ENCODE measurements at regions not wholly inside any gene's neighbourhood (a gene's known extent, or its start where the extent isn't known, plus 50 kb on each side); places are given as distances from the start of the nearest gene placed in this dataset.

- no peaks in the 10 kb centered on the region for H3K9me3 ChIP-seq
- H3K4me3 ChIP-seq: no peak overlapping the region
- peaks cover 0 to 67% of the 10 kb centered on the region in 2 donors for H3K27me3 ChIP-seq
- no peak for TF ChIP-seq POLR2A (IDR thresholded peaks at IDR 0.05)
- no peak for TF ChIP-seq CTCF (IDR thresholded peaks at IDR 0.05)
- no peak for TF ChIP-seq EP300 (IDR thresholded peaks at IDR 0.05)
- H3K27ac ChIP-seq: no peak overlapping the region
- H3K36me3 ChIP-seq: no peaks in the 10 kb centered on the region
- WGBS, 2 donors: 78 to 84% methylated on average over 10 to 12 of the region's 12 CpGs
- DNase-seq (ENCODE audit: low spot score in 2 of 2): no peak
- peaks cover 0 to 9% (median 0%) of the 10 kb centered on the region in 4 donors for H3K4me1 ChIP-seq
Measured at GRCh38 chr16:86042996-86043725, 144.2 kb downstream of the IRF8 start.

- H3K9me3 ChIP-seq: no peaks in the 10 kb centered on the region
- 37 to 38% methylated on average over 8 to 11 of the region's 11 CpGs for WGBS, 2 donors
- no peaks in the 10 kb centered on the region for H3K4me1 ChIP-seq
- no peak overlapping the region for H3K27ac ChIP-seq
- H3K27me3 ChIP-seq: peaks cover 0 to 75% of the 10 kb centered on the region in 2 donors
- peak in 2 of 5 experiments; percentile 14 to 18 for TF ChIP-seq CTCF (IDR thresholded peaks at IDR 0.05)
- TF ChIP-seq POLR2A (IDR thresholded peaks at IDR 0.05): no peak
- TF ChIP-seq EP300 (IDR thresholded peaks at IDR 0.05): no peak
- DNase-seq (ENCODE audit: low spot score in 2 of 2): no peak
- H3K4me3 ChIP-seq: no peak overlapping the region
- no peaks in the 10 kb centered on the region for H3K36me3 ChIP-seq
Measured at GRCh38 chr16:86044241-86044671, 145.3 kb downstream of the IRF8 start.

DNA sequence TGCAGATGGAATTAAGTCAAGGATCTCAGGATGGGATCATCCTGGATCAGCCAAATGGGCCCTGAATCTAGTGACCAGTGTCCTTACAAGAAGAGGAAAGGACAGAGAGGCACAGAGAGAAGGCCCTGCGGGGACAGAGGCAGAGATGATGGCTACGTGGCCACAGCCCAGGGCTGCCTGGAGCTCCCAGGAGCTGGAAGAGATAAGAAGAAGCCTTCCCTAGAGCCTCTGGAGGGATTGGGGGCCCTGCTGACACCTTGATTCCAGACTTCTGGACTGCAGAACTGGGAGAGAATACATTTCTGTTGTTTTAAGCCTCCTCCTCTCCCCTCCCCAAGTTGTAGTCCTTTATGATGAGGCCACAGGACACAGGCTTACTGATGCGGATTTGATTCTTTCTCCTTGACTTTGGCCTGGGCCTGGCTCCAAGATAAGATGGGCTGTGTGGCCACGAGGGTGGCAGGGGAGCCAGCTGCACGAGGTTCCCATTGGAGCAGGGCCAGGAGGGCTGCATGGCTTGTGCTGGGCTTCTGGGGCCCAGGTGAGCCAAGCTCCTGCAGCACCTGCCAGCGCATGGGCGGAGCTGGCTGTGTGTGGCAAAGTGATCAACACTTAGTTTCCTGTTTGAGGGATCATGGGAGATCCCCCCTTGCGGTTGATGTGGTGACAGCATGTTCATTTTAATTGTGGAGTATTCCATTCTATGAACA lies 146.1 kb downstream of the IRF8 start:
- H3K9me3 ChIP-seq: no peaks in the 10 kb centered on the region
- DNase-seq (ENCODE audit: low spot score in 2 of 2): no peak
- H3K4me1 ChIP-seq: no peaks in the 10 kb centered on the region
- no peak overlapping the region for H3K4me3 ChIP-seq
- no peaks in the 10 kb centered on the region for H3K36me3 ChIP-seq
- peaks cover 0 to 74% of the 10 kb centered on the region in 2 donors for H3K27me3 ChIP-seq
- 78% methylated on average over 8 of the region's 8 CpGs for WGBS, 2 donors
- no peak for TF ChIP-seq EP300 (IDR thresholded peaks at IDR 0.05)
- no peak for TF ChIP-seq POLR2A (IDR thresholded peaks at IDR 0.05)
- TF ChIP-seq CTCF (IDR thresholded peaks at IDR 0.05): no peak
- H3K27ac ChIP-seq: no peak overlapping the region

- DNase-seq (ENCODE audit: low spot score in 2 of 2): no peak
- no peak overlapping the region for H3K4me3 ChIP-seq
Measured at GRCh38 chr16:86045591-86045971, 146.6 kb downstream of the IRF8 start.

More at GRCh38 chr16:86045591-86045971, 146.6 kb downstream of the IRF8 start:
- peaks cover 0 to under 1% (median 0%) of the 10 kb centered on the region in 4 donors for H3K4me1 ChIP-seq
- no peak overlapping the region for H3K27ac ChIP-seq
- H3K9me3 ChIP-seq: no peaks in the 10 kb centered on the region
- no peak for TF ChIP-seq EP300 (IDR thresholded peaks at IDR 0.05)
- no peak for TF ChIP-seq CTCF (IDR thresholded peaks at IDR 0.05)
- no peak for TF ChIP-seq POLR2A (IDR thresholded peaks at IDR 0.05)
- no peaks in the 10 kb centered on the region for H3K36me3 ChIP-seq
- WGBS, 2 donors: 84 to 99% methylated on average over 8 of the region's 8 CpGs
- H3K27me3 ChIP-seq: peaks cover 0 to 76% of the 10 kb centered on the region in 2 donors

Measured in tibial nerve (tissue), 4 donors.